GM21529 (cell line): ENCODE measurements at regions not wholly inside any gene's neighbourhood (a gene's known extent, or its start where the extent isn't known, plus 50 kb on each side); places are given as distances from the start of the nearest gene placed in this dataset.

ENCODE experiments used
- ATAC-seq: cut with Tn5 transposase; IDR thresholded peaks from one replicate; pipeline ENCODE4 v1.9.1; 2021; ENCODE audit not compliant: unreplicated experiment

GRCh38 chr6:45791211-45792168 is 224.2 kb downstream of the CLIC5 start:
- ATAC-seq, result no peak

- ATAC-seq, result no peak
Observed at GRCh38 chr6:45789238-45789637, 226.4 kb downstream of the CLIC5 start.

GRCh38 chr6:45787384-45787783 is 228.3 kb downstream of the CLIC5 start:
- no peak for ATAC-seq

GRCh38 chr6:45786355-45786781 is 229.3 kb downstream of the CLIC5 start:
- ATAC-seq, result no peak

- ATAC-seq, result no peak
Observed at GRCh38 chr6:45784250-45784649, 231.4 kb downstream of the CLIC5 start.

GRCh38 chr6:45783716-45784115 is 231.9 kb downstream of the CLIC5 start:
- ATAC-seq, result no peak

GRCh38 chr6:45781890-45782289 is 233.8 kb downstream of the CLIC5 start:
- ATAC-seq, result no peak

- ATAC-seq, result no peak
Observed at GRCh38 chr6:45780523-45780922, 235.1 kb downstream of the CLIC5 start.

GRCh38 chr6:45775026-45775697 is 240.5 kb downstream of the CLIC5 start:
- no peak for ATAC-seq

GRCh38 chr6:45773906-45774305 is 241.8 kb downstream of the CLIC5 start:
- ATAC-seq, result no peak

GRCh38 chr6:45772886-45773495 is 242.7 kb downstream of the CLIC5 start:
- ATAC-seq, result no peak

- no peak for ATAC-seq
Observed at GRCh38 chr6:45772051-45772450, 243.6 kb downstream of the CLIC5 start.

- no peak for ATAC-seq
Observed at GRCh38 chr6:45763281-45763680, 252.4 kb downstream of the CLIC5 start.

GRCh38 chr6:45759472-45759810 is 256.2 kb downstream of the CLIC5 start:
- ATAC-seq, result no peak

GRCh38 chr6:45758787-45759471 is 256.7 kb downstream of the CLIC5 start:
- no peak for ATAC-seq

- no peak for ATAC-seq
Observed at GRCh38 chr6:45757443-45758130, 258.1 kb downstream of the CLIC5 start.

GRCh38 chr6:45756606-45757005 is 259.1 kb downstream of the CLIC5 start:
- no peak for ATAC-seq

- ATAC-seq, result no peak
Observed at GRCh38 chr6:45754432-45754831, 261.2 kb downstream of the CLIC5 start.

GRCh38 chr6:45746046-45746445 is 269.6 kb downstream of the CLIC5 start:
- no peak for ATAC-seq

GRCh38 chr6:45743028-45743615 is 272.5 kb downstream of the CLIC5 start:
- ATAC-seq, result no peak
